NCI-H82 (cell line): ENCODE measurements at regions not wholly inside any gene's neighbourhood (a gene's known extent, or its start where the extent isn't known, plus 50 kb on each side); places are given as distances from the start of the nearest gene placed in this dataset.
"Not testable (repeated sequence)": the region's sequence is repeated elsewhere in the genome, so short reads cannot be mapped to it uniquely, and the experiment has no call there.

Experiments
- DNase-seq: peaks from one replicate; lab custom pipeline; 2025; lab: John Stamatoyannopoulos, UW

DNA sequence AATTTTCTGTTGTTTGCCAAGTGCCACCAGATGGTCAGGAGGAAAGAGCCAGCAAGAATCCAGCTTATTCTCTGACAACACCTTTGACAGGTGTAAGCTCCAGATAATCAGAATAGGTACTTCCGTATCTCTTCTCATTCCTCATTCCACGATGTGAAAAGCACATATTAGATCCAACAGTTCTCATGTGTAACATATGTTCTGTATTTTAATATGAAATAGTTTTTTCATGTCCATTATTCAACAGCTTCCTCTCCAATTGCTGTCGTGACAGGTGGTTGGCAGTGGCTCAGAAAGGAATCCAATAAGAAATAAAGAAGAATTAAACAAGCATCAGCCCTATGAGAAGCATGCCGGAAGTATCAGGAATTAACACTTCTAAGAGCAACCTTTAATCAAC, 1624.7 kb downstream of the MRPL39 start:
- DNase-seq, result no peak

DNA sequence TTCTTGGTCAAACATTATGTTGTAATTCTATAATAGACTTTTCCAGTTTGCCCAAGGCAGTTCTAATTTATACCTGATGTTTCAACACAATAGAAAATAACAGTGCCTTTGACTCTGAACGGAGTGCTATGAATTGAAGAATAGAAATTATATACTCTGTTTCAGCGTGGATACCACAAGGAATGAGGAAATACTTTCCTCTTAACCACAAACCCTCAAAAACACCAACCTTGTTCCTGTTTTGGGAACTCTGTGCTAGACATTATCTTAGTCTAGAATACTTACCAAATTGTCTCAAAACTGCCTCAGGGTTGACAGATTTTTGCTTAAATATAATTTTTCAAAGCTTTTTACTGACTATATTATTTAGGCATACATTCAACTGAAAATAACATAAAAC, 1629.3 kb downstream of the MRPL39 start:
- DNase-seq, result no peak

- peak; percentile 75 for DNase-seq
Observed at GRCh38 chr21:23968722-23969647, 1638.3 kb downstream of the MRPL39 start.

- DNase-seq, result no peak
Observed at GRCh38 chr21:23968008-23968407, 1639.3 kb downstream of the MRPL39 start.

GRCh38 chr21:23963454-23963853, 1643.8 kb downstream of the MRPL39 start:
- no peak for DNase-seq

DNA sequence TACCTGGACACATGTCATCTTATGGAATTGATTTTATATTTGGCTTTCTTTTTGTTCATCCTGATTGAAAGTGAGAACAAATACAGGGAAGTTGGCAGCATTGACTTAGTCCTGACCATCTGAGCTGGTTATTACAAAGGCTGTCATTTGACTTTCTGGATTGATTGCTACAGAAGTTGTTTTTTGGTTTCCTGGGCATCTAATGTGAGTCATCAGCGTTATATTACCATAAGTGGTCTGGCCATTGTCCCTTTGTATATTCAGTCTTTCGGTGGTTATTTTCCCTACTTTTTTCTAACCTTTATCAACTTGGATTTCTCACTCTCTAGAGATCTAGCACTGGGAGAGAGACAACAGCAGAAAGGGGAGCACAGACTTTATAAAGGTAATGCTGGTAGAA, 1646.5 kb downstream of the MRPL39 start:
- no peak for DNase-seq

GRCh38 chr21:23955135-23955843, 1652.0 kb downstream of the MRPL39 start:
- DNase-seq, result no peak

DNA sequence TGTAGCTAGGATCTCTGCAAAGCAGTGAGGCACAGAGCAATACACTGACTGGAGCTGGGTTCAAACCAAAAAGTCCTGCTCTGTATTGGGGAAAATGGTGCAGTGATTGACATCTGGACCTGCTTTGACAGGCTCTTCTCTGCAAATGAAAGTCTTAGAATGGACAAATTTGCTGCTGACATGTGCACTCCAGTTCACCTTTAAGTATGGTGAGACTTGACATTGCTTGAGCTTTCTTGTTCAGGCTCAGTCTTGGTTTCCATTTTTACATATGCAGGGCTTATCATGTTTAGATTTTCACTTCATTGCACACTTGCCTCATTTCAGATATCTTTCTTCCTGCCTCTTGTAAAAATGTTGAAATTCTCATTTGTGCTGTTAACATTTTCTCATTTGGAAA, 1655.0 kb downstream of the MRPL39 start:
- no peak for DNase-seq

- DNase-seq, result no peak
Observed at GRCh38 chr21:23951251-23951650, 1656.0 kb downstream of the MRPL39 start.

DNA sequence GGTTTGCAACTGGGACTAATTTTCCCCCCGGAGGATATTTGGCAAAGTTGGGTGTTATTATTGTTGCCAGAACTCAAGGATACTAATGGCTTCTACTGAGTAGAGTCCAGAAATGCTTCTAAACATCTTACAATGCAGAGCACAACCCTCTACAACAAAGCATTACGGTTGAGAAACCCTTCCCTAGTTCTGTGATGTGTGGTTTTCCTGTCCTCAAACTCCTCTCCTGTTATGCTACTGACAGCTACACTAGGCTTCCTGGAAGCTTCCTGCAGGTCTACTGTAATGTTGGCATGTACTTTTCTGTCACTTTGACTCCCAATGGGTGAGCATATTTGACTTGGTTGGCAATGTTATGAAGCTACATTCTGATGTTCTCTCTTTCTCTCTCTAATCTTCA, 1656.9 kb downstream of the MRPL39 start:
- no peak for DNase-seq

- DNase-seq, result no peak
Observed at GRCh38 chr21:23949493-23949892, 1657.8 kb downstream of the MRPL39 start.

DNA sequence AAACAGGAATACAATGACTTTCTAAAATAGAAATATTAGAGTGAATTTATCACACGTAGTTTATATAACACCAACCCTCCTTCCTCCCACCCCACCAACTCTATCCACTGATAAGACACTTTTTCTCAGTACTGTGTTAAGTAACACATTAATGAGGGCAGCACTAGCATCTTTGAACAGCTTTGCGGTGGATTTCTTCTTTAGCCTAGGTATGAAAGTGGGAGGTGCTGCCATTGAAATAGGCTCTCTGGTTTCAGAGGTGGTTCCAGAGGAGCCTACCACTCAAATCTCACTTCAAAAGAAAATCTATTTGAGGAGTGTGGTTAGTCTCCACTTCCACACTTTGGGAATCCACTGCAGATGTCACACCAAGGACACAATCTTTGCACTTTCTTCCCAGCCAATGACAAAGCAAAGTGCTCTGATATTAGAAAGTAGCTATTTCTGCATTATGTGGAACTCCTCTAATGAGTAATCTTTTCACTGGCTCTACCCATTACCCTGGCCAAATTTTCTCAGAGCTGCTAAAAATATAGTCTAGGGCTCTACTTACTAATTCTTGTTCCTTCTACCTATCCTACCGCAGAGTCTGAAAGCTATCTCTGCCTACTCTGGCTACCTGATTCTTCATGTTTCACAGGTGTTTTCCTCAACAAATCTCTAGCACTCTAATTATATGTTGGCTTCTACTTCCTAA, 1667.8 kb downstream of the MRPL39 start:
- no peak for DNase-seq

- DNase-seq, result no peak
Observed at GRCh38 chr21:23936991-23937390, 1670.3 kb downstream of the MRPL39 start.

DNA sequence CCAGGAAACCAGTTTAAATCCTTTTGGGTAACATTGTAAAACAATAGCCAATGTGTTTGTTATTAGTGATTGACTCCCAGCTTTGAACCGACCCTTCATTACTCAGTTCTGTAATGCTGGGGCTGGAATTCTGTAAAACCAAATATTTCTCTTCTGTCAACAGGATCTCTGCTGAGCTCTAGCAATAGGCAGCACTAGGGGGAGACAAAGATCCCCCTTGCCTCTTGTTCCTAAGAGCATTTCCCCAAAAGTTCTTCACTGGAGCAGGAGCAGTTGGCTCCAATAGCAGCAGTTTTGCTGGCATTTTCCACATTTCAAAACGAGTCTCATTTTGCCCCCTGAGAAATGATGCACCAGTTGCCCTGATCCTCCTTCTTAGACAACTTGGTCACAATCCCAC, 1671.1 kb downstream of the MRPL39 start:
- DNase-seq, result peak; percentile 39

DNA sequence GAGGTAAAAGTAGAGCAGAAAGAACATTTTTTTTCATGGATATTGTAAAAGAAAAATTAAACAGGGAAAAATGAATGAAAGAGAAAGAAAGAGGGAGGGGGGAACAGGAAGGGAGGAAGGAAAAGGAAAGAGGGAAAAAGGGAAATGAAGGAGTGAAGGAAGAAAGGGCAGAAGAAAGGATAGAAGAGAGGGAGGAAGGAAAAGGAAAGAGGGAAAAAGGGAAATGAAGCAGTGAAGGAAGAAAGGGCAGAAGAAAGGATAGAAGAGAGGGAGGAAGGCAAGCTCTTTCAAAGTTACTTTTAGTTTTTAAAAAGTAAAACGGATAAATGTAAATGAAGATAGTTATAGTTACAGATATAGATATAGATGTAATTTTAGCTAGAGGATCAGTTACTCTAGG, 1676.7 kb downstream of the MRPL39 start:
- DNase-seq, result no peak

DNA sequence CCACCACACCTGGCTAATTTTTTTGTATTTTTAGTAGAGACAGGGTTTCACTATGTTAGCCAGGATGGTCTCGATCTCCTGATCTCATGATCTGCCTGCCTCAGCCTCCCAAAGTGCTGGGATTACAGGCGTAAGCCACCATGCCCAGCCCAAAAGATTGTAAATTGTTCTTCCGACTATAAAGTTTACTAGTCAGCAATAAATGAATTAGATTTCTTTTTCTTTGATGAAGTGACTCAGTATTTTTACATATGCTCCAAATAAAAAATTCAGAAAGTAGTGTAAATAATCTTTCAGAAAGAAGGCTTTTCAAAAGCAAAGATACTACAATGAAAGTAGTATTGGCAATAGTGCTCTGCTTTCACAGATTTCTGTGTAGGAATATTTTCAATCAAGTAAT, 1680.9 kb downstream of the MRPL39 start:
- not testable (repeated sequence) for DNase-seq

DNA sequence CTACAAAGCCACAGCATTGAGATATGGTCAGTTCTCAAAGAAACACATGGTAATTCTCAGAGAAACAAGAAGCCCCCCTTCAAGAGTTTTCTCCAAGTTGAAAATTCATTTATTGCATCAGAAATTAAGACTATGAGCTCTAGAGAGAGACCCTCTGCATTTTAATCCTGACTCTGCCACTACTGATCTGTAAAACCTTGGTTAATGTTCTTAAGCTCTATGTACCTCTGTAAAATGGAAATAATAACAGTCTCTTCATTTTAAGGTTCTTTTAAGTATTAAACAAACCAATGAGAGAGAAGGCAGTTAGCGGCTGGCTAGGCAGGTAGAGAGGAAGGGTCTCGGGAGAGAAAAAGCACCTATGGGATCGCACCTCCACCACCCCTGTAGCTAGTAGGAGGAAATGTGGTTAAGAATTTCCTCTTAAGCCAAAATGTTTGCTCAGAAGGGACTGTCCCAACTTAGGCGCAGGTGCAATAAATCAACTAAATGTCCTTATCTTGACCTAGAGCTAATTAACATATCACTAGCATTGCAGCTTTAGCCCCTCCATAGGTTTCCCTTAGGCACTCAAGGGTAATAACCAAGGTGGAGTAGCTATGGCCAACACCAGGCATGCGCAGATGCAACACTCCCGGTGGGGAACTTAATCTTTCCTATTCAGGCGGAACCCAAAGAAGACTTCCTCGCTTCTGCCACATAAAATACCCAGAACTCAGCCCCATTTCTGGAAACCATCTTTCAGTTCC, 1685.4 kb downstream of the MRPL39 start:
- DNase-seq, result no peak

- no peak for DNase-seq
Observed at GRCh38 chr21:23900727-23901126, 1706.6 kb downstream of the MRPL39 start.

GRCh38 chr21:23899561-23899960, 1707.7 kb downstream of the MRPL39 start:
- DNase-seq, result no peak

- peak; percentile 28 for DNase-seq
Observed at GRCh38 chr21:23890652-23891051, 1716.6 kb downstream of the MRPL39 start.

DNA sequence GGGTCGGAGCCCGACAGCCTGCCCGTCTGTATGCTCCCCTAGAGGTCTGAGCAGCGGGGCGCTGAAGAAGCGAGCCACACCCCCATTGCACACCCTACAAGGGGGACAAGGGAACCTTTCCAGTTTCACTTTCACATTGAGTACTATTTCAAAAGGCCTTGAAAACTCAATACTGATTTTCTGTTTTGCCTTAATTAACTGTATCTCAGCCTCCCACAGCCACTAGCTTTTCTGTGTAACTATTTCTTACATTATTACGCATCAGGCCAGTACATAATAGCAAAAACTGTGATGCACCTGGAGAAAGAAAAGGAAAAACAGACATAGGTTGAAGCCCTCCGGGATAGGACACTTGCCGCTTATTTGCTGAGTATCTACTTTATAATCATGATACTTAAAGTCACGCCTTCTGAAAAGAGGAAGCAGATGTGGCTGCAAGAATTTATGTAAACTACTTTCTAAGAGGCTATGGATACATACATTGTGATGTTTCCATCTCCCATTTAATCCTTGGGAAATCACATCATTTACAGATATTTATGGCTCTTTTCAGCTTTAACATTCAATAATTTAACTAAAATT, 1719.5 kb downstream of the MRPL39 start:
- no peak for DNase-seq
